ENCODE measurements at regions not wholly inside any gene's neighbourhood (a gene's known extent, or its start where the extent isn't known, plus 50 kb on each side); places are given as distances from the start of the nearest gene placed in this dataset.

- H3K9me3 ChIP-seq = no peaks in the 10 kb centered on the region
- H3K36me3 ChIP-seq = no peaks in the 10 kb centered on the region
- H3K27ac ChIP-seq = no peak overlapping the region
- H3K4me3 ChIP-seq = no peak overlapping the region
- H3K4me1 ChIP-seq = peaks cover 3% of the 10 kb centered on the region
- H3K27me3 ChIP-seq = no peaks in the 10 kb centered on the region
- TF ChIP-seq, protein P1, sequence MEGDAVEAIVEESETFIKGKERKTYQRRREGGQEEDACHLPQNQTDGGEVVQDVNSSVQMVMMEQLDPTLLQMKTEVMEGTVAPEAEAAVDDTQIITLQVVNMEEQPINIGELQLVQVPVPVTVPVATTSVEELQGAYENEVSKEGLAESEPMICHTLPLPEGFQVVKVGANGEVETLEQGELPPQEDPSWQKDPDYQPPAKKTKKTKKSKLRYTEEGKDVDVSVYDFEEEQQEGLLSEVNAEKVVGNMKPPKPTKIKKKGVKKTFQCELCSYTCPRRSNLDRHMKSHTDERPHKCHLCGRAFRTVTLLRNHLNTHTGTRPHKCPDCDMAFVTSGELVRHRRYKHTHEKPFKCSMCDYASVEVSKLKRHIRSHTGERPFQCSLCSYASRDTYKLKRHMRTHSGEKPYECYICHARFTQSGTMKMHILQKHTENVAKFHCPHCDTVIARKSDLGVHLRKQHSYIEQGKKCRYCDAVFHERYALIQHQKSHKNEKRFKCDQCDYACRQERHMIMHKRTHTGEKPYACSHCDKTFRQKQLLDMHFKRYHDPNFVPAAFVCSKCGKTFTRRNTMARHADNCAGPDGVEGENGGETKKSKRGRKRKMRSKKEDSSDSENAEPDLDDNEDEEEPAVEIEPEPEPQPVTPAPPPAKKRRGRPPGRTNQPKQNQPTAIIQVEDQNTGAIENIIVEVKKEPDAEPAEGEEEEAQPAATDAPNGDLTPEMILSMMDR (IDR thresholded peaks at IDR 0.05) = no peak
- TF ChIP-seq POLR2A (IDR thresholded peaks at IDR 0.05) (no peak), EP300 (IDR thresholded peaks at IDR 0.05) (no peak), POLR2AphosphoS5 (IDR thresholded peaks at IDR 0.05) (no peak)
- no peak for DNase-seq (ENCODE audit: low spot score in 2 of 2)
These were observed 445.4 kb downstream of the GJA1 start for GRCh38 chr6:121880831-121881230.

DNA sequence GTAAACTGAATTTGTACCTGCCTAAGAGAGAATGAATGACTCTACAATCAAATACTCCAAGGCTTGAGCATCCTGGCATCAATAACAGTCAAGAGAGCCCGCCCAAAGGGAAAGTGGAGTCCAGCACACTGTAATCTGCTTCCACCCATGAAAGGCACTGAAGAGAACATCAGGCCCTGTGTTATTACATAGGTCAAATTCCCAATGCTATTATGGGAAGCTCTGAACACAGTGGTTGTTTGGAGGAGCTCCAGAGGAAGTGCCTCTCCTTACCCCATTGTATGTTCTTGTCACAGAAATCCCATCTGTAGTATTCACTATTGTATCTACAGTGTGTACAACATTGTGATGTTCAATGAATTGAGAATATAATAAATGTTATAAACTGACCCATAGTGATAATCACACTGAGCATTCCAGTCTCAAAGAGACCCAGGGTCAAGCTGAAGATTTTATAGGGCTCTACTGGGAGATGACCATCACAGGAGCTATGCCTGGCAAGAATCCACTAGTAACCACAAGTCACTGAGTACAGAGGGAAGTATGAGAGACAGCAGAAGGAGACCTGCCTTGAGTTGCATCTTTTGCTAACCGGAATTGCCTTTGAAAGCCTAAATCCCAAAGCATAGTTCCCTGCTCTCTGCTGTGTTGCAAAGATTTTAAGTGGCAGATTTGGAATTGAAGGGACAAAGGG lies 446.7 kb downstream of the GJA1 start:
- TF ChIP-seq, protein P1 (IDR thresholded peaks at IDR 0.05) = no peak
- H3K27ac ChIP-seq = no peak overlapping the region
- no peaks in the 10 kb centered on the region for H3K27me3 ChIP-seq
- peaks cover 6% of the 10 kb centered on the region for H3K4me1 ChIP-seq
- H3K4me3 ChIP-seq = no peak overlapping the region
- DNase-seq (ENCODE audit: low spot score in 2 of 2) = no peak
- WGBS = 83% methylated on average over 2 of the region's 2 CpGs
- H3K9me3 ChIP-seq = no peaks in the 10 kb centered on the region
- no peaks in the 10 kb centered on the region for H3K36me3 ChIP-seq

- TF ChIP-seq, protein P1 (IDR thresholded peaks at IDR 0.05) = no peak
- no peak for TF ChIP-seq EP300 (IDR thresholded peaks at IDR 0.05)
- no peak for TF ChIP-seq POLR2A (IDR thresholded peaks at IDR 0.05)
- no peak for TF ChIP-seq POLR2AphosphoS5 (IDR thresholded peaks at IDR 0.05)
- WGBS = 65% methylated on average over 4 of the region's 4 CpGs
- DNase-seq (ENCODE audit: low spot score in 2 of 2) = no peak
- Histone ChIP-seq H3K27ac (no peak overlapping the region), H3K9me3 (no peaks in the 10 kb centered on the region), H3K36me3 (no peaks in the 10 kb centered on the region), H3K4me3 (no peak overlapping the region), H3K27me3 (no peaks in the 10 kb centered on the region), H3K4me1 (peaks cover 6% of the 10 kb centered on the region)
These were observed 448.6 kb downstream of the GJA1 start for GRCh38 chr6:121884091-121884490.

DNA sequence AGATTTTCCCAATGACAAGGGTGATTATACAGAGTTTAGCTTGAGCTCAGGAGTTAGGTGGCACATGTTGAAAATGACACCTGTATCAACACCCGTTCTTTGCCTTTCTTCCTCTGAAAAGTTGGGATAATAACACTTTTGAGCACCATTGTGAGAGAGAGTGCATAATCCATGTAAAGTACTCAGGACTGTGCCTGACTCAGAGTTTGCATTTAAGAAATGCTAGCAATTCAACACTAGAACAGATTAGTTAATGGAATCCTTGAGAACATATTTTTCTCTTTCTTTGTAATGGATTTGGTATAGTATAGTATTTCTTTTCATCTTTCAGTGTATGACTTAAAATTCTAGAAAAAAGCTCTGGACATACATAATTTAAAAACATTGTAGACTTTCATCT lies 449.2 kb downstream of the GJA1 start:
- 76% methylated on average over 1 of the region's 1 CpG for WGBS
- no peaks in the 10 kb centered on the region for H3K9me3 ChIP-seq
- H3K4me1 ChIP-seq = peaks cover 6% of the 10 kb centered on the region
- H3K27me3 ChIP-seq = no peaks in the 10 kb centered on the region
- TF ChIP-seq, protein P1 (IDR thresholded peaks at IDR 0.05) = no peak
- no peak for TF ChIP-seq POLR2A (IDR thresholded peaks at IDR 0.05)
- no peak for TF ChIP-seq EP300 (IDR thresholded peaks at IDR 0.05)
- TF ChIP-seq POLR2AphosphoS5 (IDR thresholded peaks at IDR 0.05) = no peak
- no peak overlapping the region for H3K27ac ChIP-seq
- H3K4me3 ChIP-seq = no peak overlapping the region
- no peak for DNase-seq (ENCODE audit: low spot score in 2 of 2)
- no peaks in the 10 kb centered on the region for H3K36me3 ChIP-seq

GRCh38 chr6:121885399-121886152 lies 450.1 kb downstream of the GJA1 start:
- Histone ChIP-seq H3K27ac (no peak overlapping the region), H3K27me3 (no peaks in the 10 kb centered on the region), H3K4me1 (peaks cover 6% of the 10 kb centered on the region), H3K36me3 (no peaks in the 10 kb centered on the region), H3K9me3 (no peaks in the 10 kb centered on the region), H3K4me3 (no peak overlapping the region)
- TF ChIP-seq EP300 (IDR thresholded peaks at IDR 0.05) (no peak), POLR2AphosphoS5 (IDR thresholded peaks at IDR 0.05) (no peak), POLR2A (IDR thresholded peaks at IDR 0.05) (no peak)
- TF ChIP-seq, protein P1 (IDR thresholded peaks at IDR 0.05) = no peak
- DNase-seq (ENCODE audit: low spot score in 2 of 2) = no peak
- WGBS = 64% methylated on average over 3 of the region's 3 CpGs

Data from suprapubic skin (tissue), 4 donors.